Ishikawa (cell line): ENCODE measurements at regions not wholly inside any gene's neighbourhood (a gene's known extent, or its start where the extent isn't known, plus 50 kb on each side); places are given as distances from the start of the nearest gene placed in this dataset.

Source experiments
- CEBPB ChIP-seq: IDR thresholded peaks from 2 replicates; pipeline ENCODE4 v1.6.1; 2012
- MAX ChIP-seq: IDR thresholded peaks from 2 replicates; pipeline ENCODE4 v1.6.1; 2012
- NFIC ChIP-seq: IDR thresholded peaks from 2 replicates; pipeline ENCODE4 v1.6.1; 2012
- TAF1 ChIP-seq: IDR thresholded peaks from 2 replicates; pipeline ENCODE4 v1.6.1; 2012; ENCODE audit warnings: low read depth, mild to moderate bottlenecking
- TEAD4 ChIP-seq: IDR thresholded peaks from 2 replicates; pipeline ENCODE4 v1.6.1; 2012
- USF1 ChIP-seq: IDR thresholded peaks from 2 replicates; pipeline ENCODE4 v1.6.1; 2012
- ZBTB7A ChIP-seq: IDR thresholded peaks from 2 replicates; pipeline ENCODE4 v1.6.1; 2012; ENCODE audit warnings: low read depth

GRCh38 chr17:77088455-77089123 lies 52.2 kb upstream of the SEC14L1 start:
- TF ChIP-seq TAF1 (peak; percentile 86), NFIC (0 out of 2 replicates have a peak, but pooled peaks have one; percentile 8), ZBTB7A (peak; percentile 57; the same call in 1 of the 2 replicates), CEBPB (no peak; the same call in 1 of the 2 replicates), TEAD4 (peak; percentile 12), USF1 (peak; percentile 66; the same call in 1 of the 2 replicates), MAX (peak; percentile 100)
